NCI-H748 (cell line): ENCODE measurements at regions not wholly inside any gene's neighbourhood (a gene's known extent, or its start where the extent isn't known, plus 50 kb on each side); places are given as distances from the start of the nearest gene placed in this dataset.

ENCODE experiments used
- DNase-seq: peaks from one replicate; lab custom pipeline; 2025; ENCODE audit not compliant: unreplicated experiment; lab: John Stamatoyannopoulos, UW

DNA sequence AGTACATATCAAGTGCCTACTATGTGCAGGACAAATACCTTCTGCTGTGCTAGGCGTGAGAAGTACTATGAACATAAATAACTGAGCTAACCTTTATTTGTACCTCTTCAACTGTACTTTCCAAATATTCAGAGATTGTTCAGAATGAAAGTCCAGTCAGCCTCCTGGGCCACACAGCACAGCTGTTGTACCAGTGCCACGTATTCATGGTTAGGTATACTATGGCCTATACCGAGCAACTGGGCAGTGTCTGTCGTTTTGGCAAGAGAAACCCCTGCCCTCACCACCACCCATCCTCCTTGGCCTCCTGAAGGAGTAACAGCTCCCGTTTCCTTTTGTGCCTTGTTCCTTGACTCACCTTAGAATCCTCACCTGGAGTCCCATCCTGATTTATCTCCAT is 53.0 kb downstream of the RASSF10 start:
- no peak for DNase-seq

DNA sequence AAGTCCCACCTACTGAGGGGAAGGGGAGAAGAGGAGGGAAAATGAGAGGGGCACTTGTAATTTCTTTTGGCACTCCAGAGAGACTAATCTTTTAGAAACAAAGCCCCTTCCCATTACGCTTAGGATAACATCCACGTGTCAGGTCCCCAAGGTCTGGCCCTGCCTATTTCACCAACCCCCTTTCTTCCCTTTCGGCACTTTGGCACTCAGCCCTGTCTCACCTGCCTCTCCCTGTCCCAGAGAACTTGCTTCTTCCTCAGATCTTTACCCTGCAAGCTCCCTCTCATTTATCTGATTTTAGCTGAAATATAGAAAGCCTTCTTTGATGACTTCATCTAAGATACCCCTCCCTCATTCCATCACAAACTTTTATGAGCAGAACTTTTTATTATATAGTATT is 55.5 kb downstream of the RASSF10 start:
- DNase-seq, result no peak

DNA sequence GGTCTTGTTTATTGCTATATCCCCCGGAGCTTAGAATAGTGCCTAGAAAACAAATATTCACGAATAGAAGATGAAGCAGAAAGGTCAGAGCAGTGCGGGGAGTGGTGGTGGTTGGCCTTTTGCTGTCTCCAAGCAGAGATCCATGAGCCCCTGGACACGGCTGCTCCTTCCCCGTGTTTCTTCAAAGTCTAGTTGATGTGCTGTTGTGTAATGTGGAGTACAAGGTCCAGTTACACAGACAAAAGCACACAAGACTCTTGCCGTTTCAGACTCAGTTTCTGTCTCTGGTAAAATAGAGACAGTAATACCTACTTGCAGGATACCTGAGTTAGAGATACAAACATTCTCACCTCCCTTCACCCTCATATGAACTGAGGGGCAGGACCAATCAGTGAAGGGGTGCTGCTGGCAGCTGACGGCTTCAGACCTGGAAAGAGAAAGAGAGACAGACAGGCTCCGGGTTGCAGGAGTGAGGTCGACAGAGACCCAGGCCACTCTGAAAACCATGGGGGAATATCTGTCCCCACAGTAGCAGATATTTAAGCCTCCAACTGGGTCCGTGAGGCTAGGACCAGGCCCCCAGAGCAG is 56.2 kb downstream of the RASSF10 start:
- DNase-seq, result no peak

DNA sequence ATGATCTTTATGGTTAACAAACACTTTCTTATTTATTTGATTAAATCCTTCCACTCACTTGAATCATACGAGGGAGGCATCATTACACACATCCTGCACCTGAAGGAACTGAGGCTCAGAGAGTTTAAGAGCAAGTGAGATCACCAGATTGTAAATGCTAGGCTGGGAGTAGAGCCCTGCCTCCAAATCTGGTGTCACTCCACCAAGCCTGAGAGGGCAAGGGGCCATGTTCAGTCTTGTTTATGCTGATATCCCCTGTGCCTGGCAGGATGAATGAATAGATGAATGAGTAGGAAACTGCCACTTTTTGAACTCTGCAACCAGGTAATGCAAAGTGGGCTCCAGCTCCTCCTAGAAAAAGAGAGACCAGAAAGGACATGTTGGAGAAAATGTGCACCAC is 59.1 kb downstream of the RASSF10 start:
- DNase-seq, result no peak

DNA sequence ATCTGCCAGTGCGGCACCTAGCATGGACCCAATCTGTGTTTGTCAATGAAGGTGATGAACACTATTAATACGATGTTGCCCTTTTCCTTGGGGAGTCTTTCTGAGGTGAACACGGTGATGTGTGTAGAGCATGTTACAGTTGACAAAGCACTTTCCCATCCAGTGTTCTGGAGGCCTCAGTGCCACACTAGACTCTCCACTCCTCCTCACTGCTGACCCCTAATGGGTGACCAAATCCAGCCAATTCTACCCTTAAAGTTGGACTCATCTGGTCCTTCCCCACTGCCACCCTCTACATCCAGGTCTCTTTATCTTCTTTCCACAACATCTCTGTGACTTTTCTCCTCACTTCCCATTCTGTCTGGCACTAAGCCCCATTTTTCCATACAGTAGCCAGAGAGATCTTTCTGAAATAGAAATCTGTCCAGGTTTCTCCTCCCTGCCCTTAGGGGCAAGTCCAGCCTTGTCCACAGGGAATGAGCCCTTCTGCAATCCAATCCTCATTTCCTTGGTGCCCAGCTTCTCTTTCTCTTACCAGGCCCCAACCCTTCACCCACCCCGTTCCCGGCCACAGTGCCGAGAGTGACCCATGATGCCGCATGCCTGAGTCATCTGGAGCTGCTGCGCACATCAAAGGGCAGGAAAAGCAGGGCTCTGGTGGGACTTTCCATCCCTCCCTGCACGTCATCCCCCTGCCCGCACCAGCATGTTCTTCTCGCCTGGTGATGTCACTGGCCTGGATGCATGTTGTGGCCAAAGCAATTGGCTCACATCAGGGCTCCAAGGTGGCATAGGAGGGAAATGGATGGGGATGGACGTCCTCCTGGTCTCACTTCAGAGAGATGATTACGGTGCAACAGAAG is 64.2 kb downstream of the RASSF10 start:
- no peak for DNase-seq

DNA sequence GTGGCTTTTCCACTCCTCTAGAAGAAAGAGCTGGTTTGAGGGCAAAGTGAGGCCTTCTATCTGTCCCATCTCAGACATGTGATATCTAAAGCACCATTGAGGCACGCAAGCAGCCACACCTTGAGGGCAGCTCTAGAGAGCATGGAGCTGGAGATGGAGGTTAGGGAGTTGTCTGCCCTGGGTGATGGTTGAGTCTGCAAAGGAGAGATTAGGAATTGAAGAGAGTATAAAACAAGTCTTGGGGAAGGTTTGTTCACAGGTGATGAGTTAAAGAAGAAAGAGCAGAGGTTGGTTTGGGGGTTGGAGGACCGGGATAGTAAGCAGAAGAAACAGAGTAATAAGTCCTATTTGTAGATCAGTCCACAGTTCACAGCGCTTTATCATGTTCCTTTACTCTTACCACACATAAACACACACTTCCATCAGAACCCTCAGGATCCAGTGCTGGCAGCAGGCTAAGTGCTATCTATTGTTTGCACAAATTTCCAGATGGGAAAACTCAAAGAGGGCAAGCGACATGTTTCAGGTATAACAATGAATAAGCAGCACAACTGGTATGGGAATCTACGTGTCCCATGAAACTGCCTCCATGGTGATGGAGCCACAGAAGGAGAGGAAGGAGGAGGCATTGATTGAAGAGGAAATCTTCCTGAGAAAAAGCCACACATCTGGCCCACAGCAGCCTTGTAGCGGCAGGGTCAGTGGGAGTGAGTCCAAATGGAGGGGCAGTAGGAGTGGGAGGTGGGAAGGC is 65.8 kb downstream of the RASSF10 start:
- no peak for DNase-seq

DNA sequence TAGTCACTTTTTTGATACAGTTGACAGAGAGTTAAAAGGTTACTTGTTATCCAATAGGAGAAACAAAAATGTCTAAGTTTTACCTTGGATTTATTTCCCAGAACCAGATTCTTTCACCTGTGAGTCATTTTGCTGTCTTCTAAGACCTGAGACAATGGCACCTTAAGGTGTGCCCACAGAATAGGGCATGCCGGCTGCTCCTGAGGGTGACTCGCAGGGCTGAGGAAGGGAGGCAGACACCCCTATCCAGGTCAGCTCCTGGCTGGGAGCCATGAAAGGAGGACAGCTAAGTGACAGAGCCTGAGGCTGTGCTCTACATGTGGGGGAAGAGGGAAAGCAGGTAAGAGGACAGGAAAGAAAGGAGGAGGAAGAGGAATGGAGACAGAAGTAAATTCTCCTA is 67.8 kb downstream of the RASSF10 start:
- DNase-seq, result no peak

DNA sequence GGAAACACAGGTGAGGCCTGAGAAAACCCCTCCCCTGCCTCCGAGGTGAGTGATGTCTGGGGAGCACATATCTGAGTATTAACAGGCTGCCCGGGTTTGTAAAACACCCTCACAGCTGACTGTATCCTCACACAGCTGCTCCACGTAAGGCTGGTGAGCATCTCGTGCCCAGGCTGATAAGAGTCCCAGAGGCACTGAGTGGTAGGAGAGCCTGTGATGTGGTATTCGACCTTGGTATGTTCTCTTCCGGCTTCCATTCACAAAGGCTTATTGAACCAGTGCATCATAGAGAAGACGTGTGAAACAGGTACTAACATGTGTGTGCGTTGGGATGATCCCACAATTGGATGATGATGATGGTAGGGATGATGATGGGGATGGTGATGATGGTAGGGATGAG is 71.7 kb downstream of the RASSF10 start:
- DNase-seq, result no peak

DNA sequence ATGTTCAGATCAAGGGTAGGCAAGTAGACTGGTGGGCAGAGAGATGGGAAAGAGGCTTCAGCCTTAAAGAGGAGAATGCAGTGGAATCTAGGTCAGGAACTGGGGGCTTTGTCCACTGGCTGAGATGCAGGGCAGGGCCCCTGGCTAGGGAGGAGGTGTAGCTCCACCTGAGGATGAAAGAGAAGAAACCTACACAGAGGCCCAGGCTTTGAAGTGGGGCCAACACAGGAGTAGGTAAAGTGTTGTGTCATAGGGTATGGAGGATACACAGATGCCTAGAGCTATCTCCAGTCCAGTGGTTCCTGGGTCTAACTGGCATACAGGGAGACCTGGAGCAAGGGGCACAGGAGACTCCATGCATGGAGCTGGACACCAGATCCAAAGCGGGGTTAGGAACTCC is 73.5 kb downstream of the RASSF10 start:
- no peak for DNase-seq

DNA sequence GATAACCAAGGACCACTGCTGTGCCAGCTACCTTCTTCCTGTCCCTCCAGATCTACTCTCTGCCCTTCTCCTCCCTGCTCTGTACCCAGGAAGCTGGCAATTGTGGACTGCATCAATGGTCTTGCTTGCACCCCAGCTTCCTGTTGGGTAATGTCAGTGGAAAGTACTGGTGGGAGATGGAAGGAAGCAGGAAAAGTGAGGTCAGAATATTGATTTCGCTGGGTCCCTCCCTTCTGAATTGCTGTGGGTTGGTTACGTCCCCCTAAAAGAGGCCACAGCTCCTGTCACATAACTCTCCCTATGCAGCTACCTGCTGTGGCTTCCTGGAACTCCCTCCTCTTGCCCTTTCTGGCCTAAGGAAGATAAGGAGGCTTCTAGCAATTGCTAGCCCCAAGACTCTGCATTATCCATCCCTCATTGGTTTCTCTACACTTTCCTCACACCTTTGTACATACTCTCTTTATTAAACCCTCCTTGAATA is 81.2 kb downstream of the RASSF10 start:
- no peak for DNase-seq

DNA sequence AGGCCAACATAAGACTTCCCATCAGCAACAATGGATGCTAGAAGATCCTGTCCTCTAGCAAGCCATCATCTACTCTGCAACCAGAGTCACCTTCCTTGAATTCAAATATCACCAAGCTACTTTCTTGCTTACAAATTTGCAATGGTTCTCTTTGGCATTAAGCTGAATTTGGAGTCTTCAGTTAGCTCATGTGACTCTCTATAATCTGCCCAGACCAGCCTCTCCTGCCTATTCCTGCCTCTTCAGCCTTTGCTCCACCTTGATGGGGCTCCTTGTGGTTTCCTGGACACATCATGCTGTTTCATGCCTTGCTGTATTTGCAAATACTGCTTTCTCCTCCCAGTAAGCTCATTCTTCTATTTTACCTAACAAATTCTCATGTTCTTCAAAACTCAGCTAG is 82.3 kb downstream of the RASSF10 start:
- DNase-seq, result no peak

DNA sequence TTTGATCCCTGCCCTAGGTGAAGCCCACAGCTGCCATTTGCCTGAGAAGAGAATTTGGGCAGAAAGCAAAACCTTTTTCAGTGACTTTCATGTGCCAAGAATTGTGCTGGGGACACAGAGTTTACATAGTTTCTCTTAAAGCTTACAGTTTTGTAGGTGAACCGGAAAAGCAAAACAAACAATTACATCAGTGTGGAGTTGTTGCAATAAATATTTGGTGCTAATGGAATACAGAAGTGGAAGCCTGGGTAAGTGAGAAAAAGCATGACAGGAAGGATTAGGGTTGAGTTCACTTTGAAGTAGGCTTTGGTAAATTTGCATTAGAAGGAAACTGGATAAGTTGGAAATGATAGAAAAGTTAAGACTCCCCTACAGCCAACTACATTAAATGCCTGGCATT is 82.7 kb downstream of the RASSF10 start:
- no peak for DNase-seq

DNA sequence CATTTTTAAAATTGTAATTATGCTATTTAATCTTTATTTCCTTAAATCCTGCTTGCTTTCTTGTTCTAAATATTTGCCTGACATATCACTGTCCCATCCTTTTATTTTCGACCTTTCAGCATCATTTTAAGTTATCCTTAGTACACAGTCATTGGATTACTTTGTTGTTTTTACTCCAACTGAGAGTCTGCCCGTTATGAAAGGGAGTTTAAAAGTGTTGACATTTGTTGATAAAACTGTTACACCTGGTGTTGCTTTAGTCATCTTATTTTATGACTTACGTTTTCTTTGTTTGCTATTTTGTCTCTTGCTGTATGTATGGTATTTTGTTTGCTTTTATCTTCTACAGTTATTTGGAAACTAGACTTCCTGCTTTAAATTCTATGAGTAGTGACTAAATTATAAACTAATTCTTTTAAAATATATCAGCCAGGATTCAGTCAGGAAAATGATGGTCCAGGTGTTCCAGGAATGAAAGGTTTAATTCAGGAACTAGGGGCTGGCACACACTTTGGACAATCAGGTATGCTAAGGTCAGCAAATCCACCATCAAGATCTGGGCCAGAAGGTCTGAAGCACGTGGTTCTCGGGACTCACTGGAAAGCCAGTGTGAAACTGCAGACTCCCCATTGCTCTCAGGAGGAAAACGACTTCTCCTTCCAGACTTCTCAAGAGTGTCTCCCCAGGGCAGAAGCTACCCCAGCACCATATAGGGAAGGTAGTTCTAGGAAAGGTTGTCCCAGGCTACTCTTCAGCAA is 86.0 kb downstream of the RASSF10 start:
- DNase-seq, result peak; percentile 94

DNA sequence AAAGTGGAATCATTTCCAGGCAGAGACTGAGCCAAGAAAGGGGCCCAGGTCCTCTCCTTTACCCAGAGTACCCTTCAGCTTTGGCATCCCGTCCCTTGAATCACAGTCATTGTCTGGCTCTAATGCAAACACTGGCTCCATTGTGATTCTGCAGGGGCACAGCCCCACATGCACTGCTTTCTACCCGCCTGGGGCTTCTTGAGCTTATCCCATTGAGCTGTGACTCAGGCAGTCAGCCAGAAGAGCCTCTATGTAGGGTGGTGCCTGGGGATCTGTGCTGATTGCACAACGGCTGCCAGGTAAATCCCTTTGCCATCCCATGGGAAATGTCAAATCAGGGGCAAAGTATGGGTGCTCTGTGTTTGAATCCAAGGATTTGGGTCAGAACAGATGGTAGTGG is 88.9 kb downstream of the RASSF10 start:
- DNase-seq, result peak; percentile 89

DNA sequence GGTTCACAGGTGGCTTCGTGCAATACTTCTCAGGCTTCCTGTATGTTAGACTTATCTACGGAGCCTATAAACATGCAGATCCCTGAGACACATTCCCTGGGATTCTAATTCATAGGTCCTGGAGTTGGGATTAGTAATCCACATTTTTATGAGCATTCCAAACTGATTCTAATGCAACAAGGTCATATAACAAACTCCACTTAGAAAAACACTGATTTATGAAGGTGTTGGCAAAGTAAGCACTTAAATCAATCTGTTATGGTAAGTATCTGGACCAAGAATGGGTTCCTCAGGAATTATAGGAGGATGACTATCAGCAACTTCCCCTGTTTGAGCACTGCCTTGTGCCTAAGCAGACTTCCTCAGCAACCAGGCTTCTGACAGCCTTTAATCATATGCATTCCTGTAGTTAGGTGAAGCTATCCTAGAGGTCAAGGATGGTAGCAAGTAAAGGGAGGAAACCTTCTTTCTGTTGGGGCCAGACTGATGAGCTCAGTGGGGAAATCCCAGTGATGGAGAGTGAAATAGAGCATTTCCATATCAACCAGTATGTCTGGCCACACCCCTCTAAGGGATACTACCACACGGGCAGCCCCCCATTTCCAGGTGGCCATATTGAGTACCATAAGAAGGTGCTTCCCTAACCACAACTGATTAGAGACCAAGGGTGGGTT is 89.6 kb downstream of the RASSF10 start:
- no peak for DNase-seq

DNA sequence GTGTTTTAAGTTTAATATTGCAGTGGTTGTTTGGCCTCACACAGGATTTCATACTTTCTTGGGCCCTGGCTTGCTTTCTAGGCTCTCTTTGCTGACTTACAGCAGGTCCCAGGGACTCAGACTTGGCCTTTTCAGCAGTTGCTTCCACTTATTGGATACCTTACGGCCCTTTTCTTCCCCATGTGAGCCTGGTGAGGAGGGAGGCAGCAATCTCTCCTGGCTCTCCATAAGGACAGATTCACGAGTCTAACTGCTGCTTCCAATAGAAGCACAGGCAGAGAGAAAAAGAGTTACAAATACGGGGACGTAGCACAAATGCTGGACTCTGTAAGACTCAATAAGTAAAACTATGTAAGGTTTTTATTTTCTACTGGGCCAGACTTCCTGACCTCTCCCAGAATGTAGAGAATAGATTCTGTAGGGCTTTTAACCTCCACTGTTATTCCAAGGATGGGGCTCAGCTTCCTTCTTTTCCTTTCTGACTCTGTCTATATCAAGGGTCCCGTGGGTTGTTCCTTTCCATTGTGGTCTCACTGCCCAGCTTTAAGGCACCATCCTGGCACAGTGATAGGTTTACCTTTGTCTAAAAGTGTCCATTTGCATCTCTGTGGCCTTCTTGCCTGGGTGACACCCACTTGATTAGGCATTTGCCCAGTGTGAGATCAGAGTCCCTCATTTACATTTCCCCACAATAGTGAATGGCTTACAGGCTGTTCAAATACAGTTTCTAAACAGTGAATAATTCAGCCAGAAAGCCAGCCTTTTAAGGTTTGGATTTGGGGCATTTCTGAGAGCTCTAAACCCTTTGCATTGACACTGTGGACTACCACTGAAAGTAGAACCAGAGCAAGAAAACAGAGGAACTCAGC is 92.8 kb downstream of the RASSF10 start:
- DNase-seq, result peak; percentile 92

DNA sequence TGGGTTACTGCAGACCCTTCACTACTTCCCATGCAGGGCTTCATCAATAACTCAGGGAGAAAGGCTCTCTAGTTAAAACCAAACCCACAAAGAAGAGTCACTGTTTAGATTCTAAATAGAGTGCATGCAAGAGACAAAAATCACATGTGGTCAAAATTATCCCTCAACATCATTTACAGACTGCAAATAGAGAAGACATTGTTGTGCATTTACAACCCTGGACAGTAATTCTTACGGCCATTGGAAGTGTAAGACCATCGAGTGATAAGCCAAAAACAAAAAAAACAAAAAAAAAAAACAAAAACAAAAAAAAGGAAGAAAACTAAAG is 93.4 kb downstream of the RASSF10 start:
- DNase-seq, result no peak

DNA sequence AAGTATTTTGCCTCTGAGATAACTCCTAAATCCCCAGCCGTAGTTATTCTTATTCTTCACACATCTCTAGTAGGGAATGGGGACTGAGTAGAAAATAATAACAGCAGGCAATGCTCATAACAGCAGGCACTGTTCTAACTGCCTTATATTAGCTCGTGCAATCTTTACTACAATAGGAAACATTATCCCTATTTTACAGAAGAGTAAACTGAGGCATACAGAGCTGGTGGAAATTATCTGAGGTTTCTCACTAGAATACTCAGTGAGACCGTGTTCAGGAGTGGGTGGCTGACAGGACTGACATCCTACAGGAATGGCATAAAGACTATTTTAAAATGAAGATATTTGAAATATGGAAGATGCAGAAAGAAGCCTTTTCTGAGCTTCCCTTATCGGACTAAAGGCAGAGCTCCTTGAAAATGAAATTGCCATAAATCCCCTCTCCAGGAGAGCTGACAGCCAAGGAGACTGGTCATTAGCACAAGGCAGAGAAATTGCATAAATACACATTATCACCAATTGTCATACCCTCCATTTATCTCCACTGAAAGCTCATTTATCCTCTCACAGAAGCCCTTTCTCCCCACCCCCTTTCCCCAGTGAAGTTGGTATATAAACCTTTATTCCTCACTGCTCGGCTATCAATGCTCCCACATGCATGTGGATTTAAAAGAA is 93.9 kb downstream of the RASSF10 start:
- DNase-seq, result peak; percentile 81

DNA sequence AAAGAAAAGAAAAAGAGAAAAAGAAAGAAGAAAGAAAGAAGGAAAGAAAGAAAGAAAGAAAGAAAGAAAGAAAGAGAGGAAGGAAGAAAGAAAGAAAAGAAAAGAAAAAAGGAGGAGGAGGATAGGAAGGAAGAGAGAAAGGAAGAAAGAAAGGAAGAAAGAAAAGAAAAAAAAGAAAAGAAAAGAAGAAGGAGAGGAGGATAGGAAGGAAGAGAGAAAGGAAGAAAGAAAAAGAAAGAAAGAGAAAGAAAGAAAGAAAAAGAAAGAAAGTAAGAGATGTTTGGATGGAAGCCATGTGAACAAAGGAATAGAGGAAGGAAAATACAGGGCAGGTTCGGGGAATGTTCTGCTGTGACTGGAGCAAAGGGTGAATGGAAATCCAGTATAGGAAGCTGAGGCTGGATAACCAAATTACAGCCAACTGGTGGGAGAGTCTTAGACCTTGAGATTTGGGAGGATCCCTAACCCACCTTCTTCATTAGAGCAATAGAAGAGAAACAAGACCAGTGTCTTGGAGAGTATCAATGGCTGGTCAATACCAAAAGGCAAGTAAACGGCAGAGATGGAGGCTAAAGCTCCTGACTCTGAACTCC is 94.9 kb downstream of the RASSF10 start:
- DNase-seq, result no peak
